ENCODE measurements at regions not wholly inside any gene's neighbourhood (a gene's known extent, or its start where the extent isn't known, plus 50 kb on each side); places are given as distances from the start of the nearest gene placed in this dataset.

DNA sequence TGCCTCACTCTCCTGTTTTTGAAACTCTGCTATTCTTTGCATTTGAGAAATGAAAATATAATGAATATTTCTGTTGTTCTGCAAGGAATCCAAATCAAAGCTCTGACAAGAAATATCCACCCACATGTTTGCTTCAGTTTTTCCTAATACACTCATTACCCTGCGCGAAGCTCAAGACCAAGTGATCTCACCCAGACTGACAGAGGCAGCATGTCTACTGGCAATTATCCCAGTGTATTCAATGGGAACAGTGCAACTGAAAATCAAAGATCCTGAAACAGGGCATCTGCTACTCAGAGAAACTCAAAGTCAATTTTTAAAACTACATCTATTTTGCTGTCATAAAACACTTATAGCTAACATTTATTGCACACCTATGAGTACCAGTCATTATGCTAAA, 321.0 kb upstream of the LRRC7 start:
- TF ChIP-seq, protein P1, sequence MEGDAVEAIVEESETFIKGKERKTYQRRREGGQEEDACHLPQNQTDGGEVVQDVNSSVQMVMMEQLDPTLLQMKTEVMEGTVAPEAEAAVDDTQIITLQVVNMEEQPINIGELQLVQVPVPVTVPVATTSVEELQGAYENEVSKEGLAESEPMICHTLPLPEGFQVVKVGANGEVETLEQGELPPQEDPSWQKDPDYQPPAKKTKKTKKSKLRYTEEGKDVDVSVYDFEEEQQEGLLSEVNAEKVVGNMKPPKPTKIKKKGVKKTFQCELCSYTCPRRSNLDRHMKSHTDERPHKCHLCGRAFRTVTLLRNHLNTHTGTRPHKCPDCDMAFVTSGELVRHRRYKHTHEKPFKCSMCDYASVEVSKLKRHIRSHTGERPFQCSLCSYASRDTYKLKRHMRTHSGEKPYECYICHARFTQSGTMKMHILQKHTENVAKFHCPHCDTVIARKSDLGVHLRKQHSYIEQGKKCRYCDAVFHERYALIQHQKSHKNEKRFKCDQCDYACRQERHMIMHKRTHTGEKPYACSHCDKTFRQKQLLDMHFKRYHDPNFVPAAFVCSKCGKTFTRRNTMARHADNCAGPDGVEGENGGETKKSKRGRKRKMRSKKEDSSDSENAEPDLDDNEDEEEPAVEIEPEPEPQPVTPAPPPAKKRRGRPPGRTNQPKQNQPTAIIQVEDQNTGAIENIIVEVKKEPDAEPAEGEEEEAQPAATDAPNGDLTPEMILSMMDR (IDR thresholded peaks at IDR 0.05) = no peak
- TF ChIP-seq POLR2AphosphoS5 (IDR thresholded peaks at IDR 0.05) (no peak), POLR2A (IDR thresholded peaks at IDR 0.05) (no peak), EP300 (IDR thresholded peaks at IDR 0.05) (no peak)

All from gastroesophageal sphincter (tissue), 3 donors.